GM19193 (cell line): ENCODE measurements at regions not wholly inside any gene's neighbourhood (a gene's known extent, or its start where the extent isn't known, plus 50 kb on each side); places are given as distances from the start of the nearest gene placed in this dataset.

Experiments used
- POLR2A ChIP-seq: IDR thresholded peaks from 4 replicates; pipeline ENCODE4 v1.6.1; 2011; ENCODE audit not compliant: insufficient read depth, insufficient read length; ENCODE audit errors: extremely low read depth

- TF ChIP-seq POLR2A: no peak
Observed at GRCh38 chr14:105901226-105901625, 374.8 kb downstream of the TMEM121 start.

DNA sequence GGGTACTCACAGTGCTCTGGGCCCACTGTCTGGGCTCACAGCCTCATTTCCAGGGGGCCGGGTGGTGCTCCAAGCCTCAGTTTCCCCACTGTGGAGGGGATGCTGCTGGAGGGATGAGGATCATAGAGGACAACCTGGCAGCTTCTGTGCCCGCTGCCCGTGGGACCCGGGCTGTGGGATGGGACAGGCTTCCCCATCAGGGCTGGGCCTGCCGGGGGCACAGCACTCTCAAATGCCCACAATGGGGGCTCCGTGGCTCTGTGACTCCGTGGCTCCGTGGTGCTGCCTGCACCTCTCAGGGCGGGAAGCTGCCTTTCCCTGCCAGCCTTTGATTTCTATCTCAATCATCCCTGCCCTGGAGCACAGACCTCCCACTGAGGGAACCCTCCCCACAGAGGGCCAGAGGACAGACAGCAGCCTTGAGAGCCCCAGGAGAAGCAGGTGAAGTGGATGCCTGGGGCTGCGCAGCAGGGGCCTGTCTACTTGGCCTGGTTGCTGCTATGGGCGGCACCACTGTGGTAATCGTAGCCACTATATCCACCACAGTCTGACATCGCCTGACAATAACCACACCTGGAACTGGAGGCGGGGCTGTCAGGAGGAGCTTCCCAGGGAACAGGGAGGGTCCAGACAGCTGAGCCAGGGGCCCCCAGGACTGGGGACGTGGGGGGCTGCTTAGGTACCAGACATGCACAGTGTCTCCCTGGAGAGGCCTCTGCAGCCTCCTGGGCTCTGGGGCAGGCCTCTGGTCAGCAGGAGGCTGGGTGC is 375.9 kb downstream of the TMEM121 start:
- no peak for TF ChIP-seq POLR2A

- no peak for TF ChIP-seq POLR2A
Observed at GRCh38 chr14:105903971-105904370, 377.6 kb downstream of the TMEM121 start.

DNA sequence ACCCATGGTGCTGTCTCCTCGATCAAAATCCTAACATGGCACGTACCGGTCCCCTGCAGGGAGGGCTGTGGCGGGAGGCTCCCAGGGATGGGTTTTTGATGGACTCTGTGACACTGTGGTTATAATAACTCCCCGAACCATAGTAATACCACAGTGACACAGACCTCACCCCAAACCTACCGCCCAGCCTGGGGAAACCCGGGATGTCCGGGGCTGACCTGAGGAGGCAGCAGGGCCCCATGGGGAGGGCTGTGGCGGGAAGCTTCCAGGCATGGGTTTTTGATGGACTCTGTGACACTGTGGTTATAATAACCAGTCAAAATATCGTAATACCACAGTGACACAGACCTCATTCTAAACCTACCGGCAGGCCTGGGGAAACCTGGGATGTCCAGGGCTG is 378.0 kb downstream of the TMEM121 start:
- no peak for TF ChIP-seq POLR2A

DNA sequence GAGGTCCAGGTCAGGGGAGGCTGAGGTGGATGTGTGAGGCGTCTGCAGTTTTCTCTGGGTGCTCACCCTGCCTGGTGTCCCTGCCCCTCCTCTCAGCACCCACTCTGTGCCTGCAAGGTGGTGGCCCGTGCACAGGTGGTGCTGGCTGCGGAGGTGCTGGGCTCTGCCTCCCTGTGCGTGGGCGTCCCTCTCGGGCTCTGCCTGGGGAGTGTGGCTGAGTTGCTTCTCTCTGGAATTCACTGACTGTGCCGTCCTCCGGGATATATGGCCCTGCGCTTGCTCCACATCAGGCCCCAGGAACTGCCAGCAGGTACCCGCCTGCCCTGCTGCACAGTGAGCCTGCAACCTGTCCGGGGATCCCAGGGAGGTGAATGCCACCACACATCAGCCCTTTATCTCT is 379.1 kb downstream of the TMEM121 start:
- no peak for TF ChIP-seq POLR2A

GRCh38 chr14:105907276-105907675 is 380.9 kb downstream of the TMEM121 start:
- no peak for TF ChIP-seq POLR2A

GRCh38 chr14:105908006-105908405 is 381.6 kb downstream of the TMEM121 start:
- TF ChIP-seq POLR2A: no peak

DNA sequence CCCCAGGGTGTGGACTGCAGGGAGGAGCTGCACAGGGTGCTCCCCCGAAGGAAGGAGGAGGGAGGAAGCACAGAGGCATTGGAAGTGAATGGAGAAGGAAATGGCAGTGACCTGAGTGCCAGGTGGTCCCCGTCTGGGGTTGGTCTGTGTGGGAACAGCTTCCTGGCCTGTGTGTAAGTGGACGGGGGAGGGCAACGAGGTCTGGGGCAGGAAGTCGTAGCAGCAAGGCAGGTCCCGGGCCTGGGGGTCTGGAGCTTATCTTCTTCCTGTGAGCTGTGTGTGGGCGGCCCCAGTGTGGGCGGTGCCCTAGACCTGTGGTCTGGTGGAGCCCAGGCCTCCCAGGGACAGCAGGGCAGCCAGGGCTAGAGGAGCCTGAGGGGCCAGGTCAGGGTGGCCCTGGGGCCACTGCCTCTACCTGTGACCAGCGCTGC is 382.1 kb downstream of the TMEM121 start:
- TF ChIP-seq POLR2A: no peak

DNA sequence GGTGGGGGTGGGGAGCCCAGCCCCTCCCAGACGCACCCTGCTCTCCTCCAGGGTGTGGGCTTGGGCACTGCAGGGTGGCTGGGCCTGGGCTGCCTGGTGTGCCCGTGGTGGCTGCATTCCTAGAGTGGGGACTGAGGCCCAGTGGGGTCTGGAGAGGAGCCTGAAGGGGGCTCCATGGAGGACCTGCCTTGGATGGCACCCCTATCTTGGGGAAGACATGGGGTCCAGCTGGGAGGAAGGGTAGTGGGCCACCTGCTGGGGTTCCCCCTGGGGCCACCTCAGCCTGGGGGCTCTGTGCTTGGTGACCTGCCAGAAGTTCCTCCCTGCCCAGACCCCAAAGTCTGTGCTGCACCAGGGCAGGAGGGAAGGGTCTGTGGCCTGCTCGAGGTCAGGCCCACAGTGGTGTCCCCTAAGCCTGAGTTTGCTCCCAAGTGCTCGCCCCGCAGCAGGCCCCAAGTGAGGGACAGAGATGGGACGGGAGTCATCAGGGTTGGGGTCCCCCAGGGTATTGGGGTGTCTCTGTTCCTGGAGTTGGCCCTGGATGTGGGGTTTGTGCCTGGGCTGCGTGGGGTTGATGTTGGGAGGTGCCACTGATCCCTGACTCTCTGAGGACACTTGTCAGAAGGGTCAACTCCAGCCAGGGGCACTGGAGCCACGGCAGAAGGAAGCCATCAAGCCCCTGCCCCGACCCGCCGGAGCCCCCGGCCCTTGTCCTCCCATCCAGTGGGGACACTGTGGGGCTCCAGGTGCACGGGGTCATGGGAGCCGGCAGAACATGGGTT is 382.9 kb downstream of the TMEM121 start:
- TF ChIP-seq POLR2A: no peak

- TF ChIP-seq POLR2A: no peak
Observed at GRCh38 chr14:105910426-105910825, 384.0 kb downstream of the TMEM121 start.

GRCh38 chr14:105911006-105911847 is 384.8 kb downstream of the TMEM121 start:
- no peak for TF ChIP-seq POLR2A

GRCh38 chr14:105912641-105913180 is 386.3 kb downstream of the TMEM121 start:
- TF ChIP-seq POLR2A: no peak

- TF ChIP-seq POLR2A: no peak
Observed at GRCh38 chr14:105913221-105913620, 386.8 kb downstream of the TMEM121 start.

DNA sequence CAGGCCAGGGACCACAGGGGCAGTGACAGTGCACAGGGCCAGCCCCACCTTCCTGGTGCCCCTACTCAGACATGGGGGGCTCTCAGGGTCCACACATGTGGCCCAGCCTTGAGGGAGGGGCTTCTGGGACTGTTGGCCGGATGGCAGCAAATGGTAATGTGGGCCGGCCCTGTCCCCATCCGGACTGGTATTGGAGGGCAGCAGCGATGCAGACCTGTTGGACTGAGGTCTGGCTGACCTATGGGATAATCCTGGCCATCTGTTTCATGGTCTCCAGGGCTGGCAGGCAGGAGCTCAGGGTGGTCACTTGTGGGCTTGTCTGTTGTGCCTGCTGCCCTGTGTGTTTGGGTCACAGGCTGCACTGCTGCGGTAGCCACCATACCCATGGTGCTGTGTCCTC is 387.5 kb downstream of the TMEM121 start:
- no peak for TF ChIP-seq POLR2A
